ENCODE measurements at regions not wholly inside any gene's neighbourhood (a gene's known extent, or its start where the extent isn't known, plus 50 kb on each side); places are given as distances from the start of the nearest gene placed in this dataset.

GRCh38 chr2:39492095-39492590, 55.1 kb upstream of the MAP4K3 start:
- no peak for TF ChIP-seq SRF (IDR thresholded peaks at IDR 0.05; ENCODE audit: low read depth in 2 of 2, low read length in 2 of 2)
- peak; percentile 99 for TF ChIP-seq SPI1 (IDR thresholded peaks at IDR 0.05; ENCODE audit: borderline replicate concordance, insufficient read depth, low read depth, low read length)
- no peak for TF ChIP-seq YY1 (IDR thresholded peaks at IDR 0.05; ENCODE audit: low read depth, low read length)
- TF ChIP-seq TAF1 (IDR thresholded peaks at IDR 0.05; ENCODE audit: borderline replicate concordance, low read depth, low read length) = no peak
- TF ChIP-seq CHD2 (IDR thresholded peaks at IDR 0.05; ENCODE audit: borderline replicate concordance, low read depth, low read length) = peak; percentile 89
